ENCODE measurements at regions not wholly inside any gene's neighbourhood (a gene's known extent, or its start where the extent isn't known, plus 50 kb on each side); places are given as distances from the start of the nearest gene placed in this dataset.

DNA sequence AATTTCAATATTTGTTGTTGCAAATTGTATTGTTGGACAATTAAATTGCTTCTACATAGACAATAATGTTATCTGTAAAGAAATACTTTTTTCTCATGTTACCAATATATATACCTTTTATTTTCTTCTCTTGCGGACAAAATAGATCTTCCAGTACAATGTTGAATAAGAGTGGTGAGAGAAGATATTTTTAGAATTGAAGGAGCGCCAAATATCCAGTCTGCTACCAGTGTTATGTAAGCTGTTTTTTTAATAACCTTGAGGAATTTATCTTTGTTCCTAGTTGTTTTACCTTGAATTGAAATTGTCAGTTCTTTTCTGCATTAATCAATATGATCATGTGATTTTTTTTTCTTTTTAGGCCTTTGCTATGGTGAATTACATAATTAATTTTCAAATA, 1702.5 kb upstream of the RAG2 start (continued):
- TF ChIP-seq, protein P1, sequence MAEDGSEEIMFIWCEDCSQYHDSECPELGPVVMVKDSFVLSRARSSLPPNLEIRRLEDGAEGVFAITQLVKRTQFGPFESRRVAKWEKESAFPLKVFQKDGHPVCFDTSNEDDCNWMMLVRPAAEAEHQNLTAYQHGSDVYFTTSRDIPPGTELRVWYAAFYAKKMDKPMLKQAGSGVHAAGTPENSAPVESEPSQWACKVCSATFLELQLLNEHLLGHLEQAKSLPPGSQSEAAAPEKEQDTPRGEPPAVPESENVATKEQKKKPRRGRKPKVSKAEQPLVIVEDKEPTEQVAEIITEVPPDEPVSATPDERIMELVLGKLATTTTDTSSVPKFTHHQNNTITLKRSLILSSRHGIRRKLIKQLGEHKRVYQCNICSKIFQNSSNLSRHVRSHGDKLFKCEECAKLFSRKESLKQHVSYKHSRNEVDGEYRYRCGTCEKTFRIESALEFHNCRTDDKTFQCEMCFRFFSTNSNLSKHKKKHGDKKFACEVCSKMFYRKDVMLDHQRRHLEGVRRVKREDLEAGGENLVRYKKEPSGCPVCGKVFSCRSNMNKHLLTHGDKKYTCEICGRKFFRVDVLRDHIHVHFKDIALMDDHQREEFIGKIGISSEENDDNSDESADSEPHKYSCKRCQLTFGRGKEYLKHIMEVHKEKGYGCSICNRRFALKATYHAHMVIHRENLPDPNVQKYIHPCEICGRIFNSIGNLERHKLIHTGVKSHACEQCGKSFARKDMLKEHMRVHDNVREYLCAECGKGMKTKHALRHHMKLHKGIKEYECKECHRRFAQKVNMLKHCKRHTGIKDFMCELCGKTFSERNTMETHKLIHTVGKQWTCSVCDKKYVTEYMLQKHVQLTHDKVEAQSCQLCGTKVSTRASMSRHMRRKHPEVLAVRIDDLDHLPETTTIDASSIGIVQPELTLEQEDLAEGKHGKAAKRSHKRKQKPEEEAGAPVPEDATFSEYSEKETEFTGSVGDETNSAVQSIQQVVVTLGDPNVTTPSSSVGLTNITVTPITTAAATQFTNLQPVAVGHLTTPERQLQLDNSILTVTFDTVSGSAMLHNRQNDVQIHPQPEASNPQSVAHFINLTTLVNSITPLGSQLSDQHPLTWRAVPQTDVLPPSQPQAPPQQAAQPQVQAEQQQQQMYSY (CRISPR knock-in tag; IDR thresholded peaks at IDR 0.05): no peak
- TF ChIP-seq, protein P2, sequence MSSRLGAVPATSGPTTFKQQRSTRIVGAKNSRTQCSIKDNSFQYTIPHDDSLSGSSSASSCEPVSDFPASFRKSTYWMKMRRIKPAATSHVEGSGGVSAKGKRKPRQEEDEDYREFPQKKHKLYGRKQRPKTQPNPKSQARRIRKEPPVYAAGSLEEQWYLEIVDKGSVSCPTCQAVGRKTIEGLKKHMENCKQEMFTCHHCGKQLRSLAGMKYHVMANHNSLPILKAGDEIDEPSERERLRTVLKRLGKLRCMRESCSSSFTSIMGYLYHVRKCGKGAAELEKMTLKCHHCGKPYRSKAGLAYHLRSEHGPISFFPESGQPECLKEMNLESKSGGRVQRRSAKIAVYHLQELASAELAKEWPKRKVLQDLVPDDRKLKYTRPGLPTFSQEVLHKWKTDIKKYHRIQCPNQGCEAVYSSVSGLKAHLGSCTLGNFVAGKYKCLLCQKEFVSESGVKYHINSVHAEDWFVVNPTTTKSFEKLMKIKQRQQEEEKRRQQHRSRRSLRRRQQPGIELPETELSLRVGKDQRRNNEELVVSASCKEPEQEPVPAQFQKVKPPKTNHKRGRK (CRISPR knock-in tag; IDR thresholded peaks at IDR 0.05; ENCODE audit: borderline replicate concordance): no peak
- TF ChIP-seq MYBL2 (CRISPR knock-in tag; IDR thresholded peaks at IDR 0.05) (no peak), JUN (CRISPR knock-in tag; IDR thresholded peaks at IDR 0.05) (no peak), ZNF138 (CRISPR knock-in tag; conservative IDR thresholded peaks at IDR 0.05) (no peak), ZMAT4 (CRISPR knock-in tag; IDR thresholded peaks at IDR 0.05) (no peak), FOXJ3 (CRISPR knock-in tag; IDR thresholded peaks at IDR 0.05; ENCODE audit: borderline replicate concordance) (no peak), FOXP4 (CRISPR knock-in tag; IDR thresholded peaks at IDR 0.05) (no peak), IRF2 (CRISPR knock-in tag; IDR thresholded peaks at IDR 0.05; ENCODE audit: borderline replicate concordance, low read depth) (no peak), SMAD4 (CRISPR knock-in tag; IDR thresholded peaks at IDR 0.05) (no peak), ZNF671 (CRISPR knock-in tag; IDR thresholded peaks at IDR 0.05) (no peak)
- TF ChIP-seq, protein P3, sequence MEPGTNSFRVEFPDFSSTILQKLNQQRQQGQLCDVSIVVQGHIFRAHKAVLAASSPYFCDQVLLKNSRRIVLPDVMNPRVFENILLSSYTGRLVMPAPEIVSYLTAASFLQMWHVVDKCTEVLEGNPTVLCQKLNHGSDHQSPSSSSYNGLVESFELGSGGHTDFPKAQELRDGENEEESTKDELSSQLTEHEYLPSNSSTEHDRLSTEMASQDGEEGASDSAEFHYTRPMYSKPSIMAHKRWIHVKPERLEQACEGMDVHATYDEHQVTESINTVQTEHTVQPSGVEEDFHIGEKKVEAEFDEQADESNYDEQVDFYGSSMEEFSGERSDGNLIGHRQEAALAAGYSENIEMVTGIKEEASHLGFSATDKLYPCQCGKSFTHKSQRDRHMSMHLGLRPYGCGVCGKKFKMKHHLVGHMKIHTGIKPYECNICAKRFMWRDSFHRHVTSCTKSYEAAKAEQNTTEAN (CRISPR knock-in tag; IDR thresholded peaks at IDR 0.05): no peak

GRCh38 chr11:38296211-38296776, 1698.3 kb upstream of the RAG2 start:
- no peak overlapping the region for H3K27ac Mint-ChIP-seq
- peaks cover 2% of the 10 kb centered on the region; the same call in 1 of the 2 replicates for H3K27me3 Mint-ChIP-seq (ENCODE audit: low read depth)
- no peak overlapping the region for H3K4me3 Mint-ChIP-seq
- ChIA-PET POLR2A (no interaction called here), CTCF (no interaction called here)
- peaks cover 69% of the 10 kb centered on the region for H3K9me3 Mint-ChIP-seq
- H3K4me1 Mint-ChIP-seq: no peaks in the 10 kb centered on the region
- H3K36me3 Mint-ChIP-seq: peaks cover 47% of the 10 kb centered on the region
- no peak for TF ChIP-seq EMX1 (CRISPR knock-in tag; IDR thresholded peaks at IDR 0.05)
- DNase-seq (ENCODE audit: low spot score) (no peak), ATAC-seq (no peak)

- ChIA-PET POLR2A (no interaction called here), CTCF (no interaction called here)
- Mint-ChIP-seq H3K27ac (no peak overlapping the region), H3K36me3 (peaks cover 38% of the 10 kb centered on the region), H3K27me3 (ENCODE audit: low read depth) (no peaks in the 10 kb centered on the region; the same call in 1 of the 2 replicates), H3K9me3 (peaks cover 54% of the 10 kb centered on the region), H3K4me3 (no peak overlapping the region), H3K4me1 (no peaks in the 10 kb centered on the region)
- DNase-seq (ENCODE audit: low spot score) (no peak), ATAC-seq (no peak)
- TF ChIP-seq, protein P1 (CRISPR knock-in tag; IDR thresholded peaks at IDR 0.05): no peak
- TF ChIP-seq ZNF263 (CRISPR knock-in tag; IDR thresholded peaks at IDR 0.05; ENCODE audit: low read depth) (no peak), CREB1 (CRISPR knock-in tag; IDR thresholded peaks at IDR 0.05) (no peak)
- TF ChIP-seq, protein P4, sequence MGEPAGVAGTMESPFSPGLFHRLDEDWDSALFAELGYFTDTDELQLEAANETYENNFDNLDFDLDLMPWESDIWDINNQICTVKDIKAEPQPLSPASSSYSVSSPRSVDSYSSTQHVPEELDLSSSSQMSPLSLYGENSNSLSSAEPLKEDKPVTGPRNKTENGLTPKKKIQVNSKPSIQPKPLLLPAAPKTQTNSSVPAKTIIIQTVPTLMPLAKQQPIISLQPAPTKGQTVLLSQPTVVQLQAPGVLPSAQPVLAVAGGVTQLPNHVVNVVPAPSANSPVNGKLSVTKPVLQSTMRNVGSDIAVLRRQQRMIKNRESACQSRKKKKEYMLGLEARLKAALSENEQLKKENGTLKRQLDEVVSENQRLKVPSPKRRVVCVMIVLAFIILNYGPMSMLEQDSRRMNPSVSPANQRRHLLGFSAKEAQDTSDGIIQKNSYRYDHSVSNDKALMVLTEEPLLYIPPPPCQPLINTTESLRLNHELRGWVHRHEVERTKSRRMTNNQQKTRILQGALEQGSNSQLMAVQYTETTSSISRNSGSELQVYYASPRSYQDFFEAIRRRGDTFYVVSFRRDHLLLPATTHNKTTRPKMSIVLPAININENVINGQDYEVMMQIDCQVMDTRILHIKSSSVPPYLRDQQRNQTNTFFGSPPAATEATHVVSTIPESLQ (CRISPR knock-in tag; IDR thresholded peaks at IDR 0.05): no peak
- TF ChIP-seq, protein P5, sequence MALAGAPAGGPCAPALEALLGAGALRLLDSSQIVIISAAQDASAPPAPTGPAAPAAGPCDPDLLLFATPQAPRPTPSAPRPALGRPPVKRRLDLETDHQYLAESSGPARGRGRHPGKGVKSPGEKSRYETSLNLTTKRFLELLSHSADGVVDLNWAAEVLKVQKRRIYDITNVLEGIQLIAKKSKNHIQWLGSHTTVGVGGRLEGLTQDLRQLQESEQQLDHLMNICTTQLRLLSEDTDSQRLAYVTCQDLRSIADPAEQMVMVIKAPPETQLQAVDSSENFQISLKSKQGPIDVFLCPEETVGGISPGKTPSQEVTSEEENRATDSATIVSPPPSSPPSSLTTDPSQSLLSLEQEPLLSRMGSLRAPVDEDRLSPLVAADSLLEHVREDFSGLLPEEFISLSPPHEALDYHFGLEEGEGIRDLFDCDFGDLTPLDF (CRISPR knock-in tag; IDR thresholded peaks at IDR 0.05): no peak
Measured at GRCh38 chr11:38282718-38283117, 1684.7 kb upstream of the RAG2 start.

All from WTC11 (cell line).